HEK293T (cell line): ENCODE measurements at regions not wholly inside any gene's neighbourhood (a gene's known extent, or its start where the extent isn't known, plus 50 kb on each side); places are given as distances from the start of the nearest gene placed in this dataset.
"Not testable (repeated sequence)": the region's sequence is repeated elsewhere in the genome, so short reads cannot be mapped to it uniquely, and the experiment has no call there.

ENCODE experiments used
- ARNT ChIP-seq: fragments of 450-650 bp; IDR thresholded peaks from 2 replicates; pipeline ENCODE4 v1.6.1; 2017; ENCODE audit warnings: mild to moderate bottlenecking
- BHLHE40 ChIP-seq: fragments of 450-650 bp; IDR thresholded peaks from 2 replicates; pipeline ENCODE4 v1.6.1; 2016; ENCODE audit warnings: mild to moderate bottlenecking, moderate library complexity, borderline replicate concordance
- ELF4 ChIP-seq: fragments of 450-650 bp; IDR thresholded peaks from 2 replicates; pipeline ENCODE4 v1.6.1; 2017; ENCODE audit warnings: antibody characterized with exemption
- FOXK2 ChIP-seq: fragments of 450-650 bp; IDR thresholded peaks from 2 replicates; pipeline ENCODE4 v1.6.1; 2016; ENCODE audit warnings: mild to moderate bottlenecking
- LEF1 ChIP-seq: fragments of 450-650 bp; IDR thresholded peaks from 2 replicates; pipeline ENCODE4 v1.6.1; 2017; ENCODE audit warnings: mild to moderate bottlenecking, borderline replicate concordance
- NFRKB ChIP-seq: fragments of 450-650 bp; IDR thresholded peaks from 2 replicates; pipeline ENCODE4 v1.6.1; 2016; ENCODE audit warnings: mild to moderate bottlenecking, moderate library complexity
- PKNOX1 ChIP-seq: fragments of 450-650 bp; IDR thresholded peaks from 2 replicates; pipeline ENCODE4 v1.6.1; 2016
- SP1 ChIP-seq: fragments of 450-650 bp; IDR thresholded peaks from 2 replicates; pipeline ENCODE4 v1.6.1; 2017
- SUZ12 ChIP-seq: fragments of 450-650 bp; IDR thresholded peaks from 2 replicates; pipeline ENCODE4 v1.6.1; 2016; ENCODE audit warnings: mild to moderate bottlenecking
- TARDBP ChIP-seq: fragments of 450-650 bp; IDR thresholded peaks from 2 replicates; pipeline ENCODE4 v1.6.1; 2016
- ZNF384 ChIP-seq: fragments of 450-650 bp; IDR thresholded peaks from 2 replicates; pipeline ENCODE4 v1.6.1; 2016

- not testable (repeated sequence) for TF ChIP-seq PKNOX1, FOXK2, SUZ12, TARDBP, SP1, ELF4, LEF1, NFRKB, BHLHE40, ZNF384, ARNT
Measured at GRCh38 chr1:121551491-121551890, 366.7 kb downstream of the SRGAP2C start.
